ENCODE measurements at regions not wholly inside any gene's neighbourhood (a gene's known extent, or its start where the extent isn't known, plus 50 kb on each side); places are given as distances from the start of the nearest gene placed in this dataset.

GRCh38 chr17:45732926-45733505 is 51.1 kb upstream of the CRHR1 start:
- no peaks in the 10 kb centered on the region for H3K9me3 ChIP-seq (ENCODE audit: control insufficient read depth, low read length, poor library complexity, severe bottlenecking)
- H3K36me3 Mint-ChIP-seq (ENCODE audit: low read depth), result peaks cover 4% of the 10 kb centered on the region
- DNase-seq, result no peak
- peaks cover 30% of the 10 kb centered on the region for H3K27me3 Mint-ChIP-seq
- no peak overlapping the region for H3K27ac Mint-ChIP-seq
- no peak overlapping the region for H3K4me3 Mint-ChIP-seq
- no peak for ATAC-seq
- no peaks in the 10 kb centered on the region for H3K4me1 Mint-ChIP-seq

DNA sequence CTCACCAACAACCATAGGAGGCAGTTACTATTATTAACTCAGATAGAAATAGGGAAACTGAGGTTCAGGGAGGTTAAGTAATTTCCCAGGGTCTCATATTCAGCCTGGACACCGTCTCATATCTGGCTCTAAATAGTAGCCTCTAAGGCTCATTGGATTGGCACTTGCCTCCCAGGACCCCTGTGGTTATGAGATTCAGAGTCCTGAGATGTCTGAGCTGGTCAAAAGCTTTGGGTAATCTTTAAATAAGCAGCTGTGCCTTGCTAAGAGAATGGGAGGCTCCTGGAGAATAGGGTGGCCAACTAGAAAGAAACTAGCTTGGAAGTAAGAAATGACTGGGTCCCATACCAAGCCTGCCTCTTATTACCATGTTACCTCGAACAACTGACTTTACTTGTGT is 50.3 kb upstream of the CRHR1 start:
- ATAC-seq, result no peak
- Mint-ChIP-seq H3K36me3 (ENCODE audit: low read depth) (peaks cover 4% of the 10 kb centered on the region), H3K4me1 (no peaks in the 10 kb centered on the region), H3K27ac (no peak overlapping the region), H3K27me3 (peaks cover 29% of the 10 kb centered on the region), H3K4me3 (no peak overlapping the region)
- H3K9me3 ChIP-seq (ENCODE audit: control insufficient read depth, low read length, poor library complexity, severe bottlenecking), result no peaks in the 10 kb centered on the region
- DNase-seq, result no peak
